ENCODE measurements at regions not wholly inside any gene's neighbourhood (a gene's known extent, or its start where the extent isn't known, plus 50 kb on each side); places are given as distances from the start of the nearest gene placed in this dataset.

GRCh38 chr4:30882995-30883675 lies 163.0 kb downstream of the PCDH7 start:
- no peak overlapping the region for H3K4me3 ChIP-seq (ENCODE audit: low read length)
- no peak for TF ChIP-seq CTCF (conservative IDR thresholded peaks at IDR 0.05; ENCODE audit: low read depth, low read length)
- no peak for DNase-seq (ENCODE audit: low read depth)

- TF ChIP-seq CTCF (conservative IDR thresholded peaks at IDR 0.05; ENCODE audit: low read depth, low read length): no peak
- no peak for DNase-seq (ENCODE audit: low read depth)
- H3K4me3 ChIP-seq (ENCODE audit: low read length): no peak overlapping the region
Measured at GRCh38 chr4:30901461-30902451, 181.6 kb downstream of the PCDH7 start.

- no peak for DNase-seq (ENCODE audit: low read depth)
- no peak overlapping the region for H3K4me3 ChIP-seq (ENCODE audit: low read length)
- no peak for TF ChIP-seq CTCF (conservative IDR thresholded peaks at IDR 0.05; ENCODE audit: low read depth, low read length)
Measured at GRCh38 chr4:30903502-30904214, 183.5 kb downstream of the PCDH7 start.

GRCh38 chr4:30904215-30904555 lies 184.0 kb downstream of the PCDH7 start:
- no peak for DNase-seq (ENCODE audit: low read depth)
- H3K4me3 ChIP-seq (ENCODE audit: low read length): no peak overlapping the region
- no peak for TF ChIP-seq CTCF (conservative IDR thresholded peaks at IDR 0.05; ENCODE audit: low read depth, low read length)

- no peak for TF ChIP-seq CTCF (conservative IDR thresholded peaks at IDR 0.05; ENCODE audit: low read depth, low read length)
- no peak overlapping the region for H3K4me3 ChIP-seq (ENCODE audit: low read length)
- DNase-seq (ENCODE audit: low read depth): no peak
Measured at GRCh38 chr4:30904588-30904987, 184.4 kb downstream of the PCDH7 start.

GRCh38 chr4:30912098-30912714 lies 192.0 kb downstream of the PCDH7 start:
- DNase-seq (ENCODE audit: low read depth): peak; percentile 25
- no peak for TF ChIP-seq CTCF (conservative IDR thresholded peaks at IDR 0.05; ENCODE audit: low read depth, low read length)
- H3K4me3 ChIP-seq (ENCODE audit: low read length): no peak overlapping the region

Data from retinal pigment epithelial cell (primary cell).